Ishikawa (cell line): ENCODE measurements at regions not wholly inside any gene's neighbourhood (a gene's known extent, or its start where the extent isn't known, plus 50 kb on each side); places are given as distances from the start of the nearest gene placed in this dataset.

ENCODE experiments used
- CEBPB ChIP-seq: IDR thresholded peaks from 2 replicates; pipeline ENCODE4 v1.6.1; 2012
- CREB1 ChIP-seq: IDR thresholded peaks from 2 replicates; pipeline ENCODE4 v1.6.1; 2012; ENCODE audit warnings: low read depth
- EGR1 ChIP-seq: IDR thresholded peaks from 2 replicates; pipeline ENCODE4 v1.6.1; 2012
- EP300 ChIP-seq: IDR thresholded peaks from 2 replicates; pipeline ENCODE4 v1.6.1; 2012; ENCODE audit warnings: borderline replicate concordance
- MAX ChIP-seq: IDR thresholded peaks from 2 replicates; pipeline ENCODE4 v1.6.1; 2012
- NFIC ChIP-seq: IDR thresholded peaks from 2 replicates; pipeline ENCODE4 v1.6.1; 2012
- RAD21 ChIP-seq: IDR thresholded peaks from 2 replicates; pipeline ENCODE4 v1.6.1; 2012; ENCODE audit warnings: low read depth
- REST ChIP-seq: IDR thresholded peaks from 2 replicates; pipeline ENCODE4 v1.6.1; 2012; ENCODE audit warnings: low read depth, mild to moderate bottlenecking
- TAF1 ChIP-seq: IDR thresholded peaks from 2 replicates; pipeline ENCODE4 v1.6.1; 2012; ENCODE audit warnings: low read depth, mild to moderate bottlenecking
- TEAD4 ChIP-seq: IDR thresholded peaks from 2 replicates; pipeline ENCODE4 v1.6.1; 2012
- USF1 ChIP-seq: IDR thresholded peaks from 2 replicates; pipeline ENCODE4 v1.6.1; 2012
- YY1 ChIP-seq: IDR thresholded peaks from 2 replicates; pipeline ENCODE4 v1.6.1; 2012; ENCODE audit warnings: low read depth
- ZBTB7A ChIP-seq: IDR thresholded peaks from 2 replicates; pipeline ENCODE4 v1.6.1; 2012; ENCODE audit warnings: low read depth

GRCh38 chr6:45715508-45715803 is 300.2 kb downstream of the CLIC5 start:
- no peak for TF ChIP-seq MAX
- no peak for TF ChIP-seq EGR1
- TF ChIP-seq RAD21 = no peak
- no peak for TF ChIP-seq CREB1
- TF ChIP-seq YY1 = no peak
- no peak for TF ChIP-seq EP300
- TF ChIP-seq TEAD4 = no peak
- TF ChIP-seq REST = no peak
- TF ChIP-seq CEBPB = no peak
- no peak for TF ChIP-seq TAF1
- TF ChIP-seq USF1 = no peak
- TF ChIP-seq NFIC = no peak
- TF ChIP-seq ZBTB7A = no peak
